Astrocyte (in vitro differentiated cells and primary cell): ENCODE measurements at regions not wholly inside any gene's neighbourhood (a gene's known extent, or its start where the extent isn't known, plus 50 kb on each side); places are given as distances from the start of the nearest gene placed in this dataset.
A peak's percentile ranks its signal among the peaks of the same experiment; 100 is the strongest.

ENCODE experiments used
- DNase-seq: peaks from one replicate; pipeline ENCODE4 v3.0.0-alpha.2; 2010; ENCODE audit warnings: low read depth
- FAIRE-seq: peaks from 2 replicates; lab custom pipeline; 2011; peaks lifted over from hg19 to GRCh38; lab: Jason Lieb, UNC
- H2AFZ ChIP-seq: 2 replicates; pipeline ENCODE4 v1.6.0; 2012; ENCODE audit warnings: low read depth, low read length, inconsistent platforms
- H3K27ac ChIP-seq: 2 replicates; pipeline ENCODE4 v1.5.1; 2011; ENCODE audit warnings: low read depth, low read length, inconsistent platforms
- H3K27me3 ChIP-seq: 2 replicates; pipeline ENCODE4 v1.6.0; 2011; ENCODE audit warnings: low read length, inconsistent platforms; ENCODE audit not compliant: insufficient read depth
- H3K36me3 ChIP-seq: 2 replicates; pipeline ENCODE4 v1.5.1; 2011; ENCODE audit warnings: low read length, inconsistent platforms; ENCODE audit not compliant: insufficient read depth
- H3K4me1 ChIP-seq: 2 replicates; pipeline ENCODE4 v1.5.1; 2011; ENCODE audit warnings: low read length, inconsistent platforms; ENCODE audit not compliant: insufficient read depth
- H3K4me2 ChIP-seq: 2 replicates; pipeline ENCODE4 v1.6.0; 2012; ENCODE audit warnings: low read length, inconsistent platforms
- H3K4me3 ChIP-seq: 2 replicates; pipeline ENCODE4 v1.5.1; 2011; ENCODE audit warnings: low read depth, mild to moderate bottlenecking, low read length, inconsistent platforms; ENCODE audit not compliant: insufficient read depth
- H3K79me2 ChIP-seq: 2 replicates; pipeline ENCODE4 v1.6.0; 2012; ENCODE audit warnings: mild to moderate bottlenecking, low read length, inconsistent platforms; ENCODE audit not compliant: insufficient read depth
- H3K9ac ChIP-seq: 2 replicates; pipeline ENCODE4 v1.6.0; 2012; ENCODE audit warnings: mild to moderate bottlenecking, low read length, inconsistent platforms
- H3K9me3 ChIP-seq: 2 replicates; pipeline ENCODE4 v1.5.1; 2012; ENCODE audit warnings: low read depth, mild to moderate bottlenecking, low read length, inconsistent platforms; ENCODE audit not compliant: insufficient read depth
- H4K20me1 ChIP-seq: 2 replicates; pipeline ENCODE4 v1.6.0; 2012; ENCODE audit warnings: low read length, inconsistent platforms; ENCODE audit not compliant: insufficient read depth
- H3K27ac Mint-ChIP-seq: one replicate; pipeline ENCODE4 v1.8.0; 2021; ENCODE audit warnings: mild to moderate bottlenecking, mixed read lengths; ENCODE audit not compliant: unreplicated experiment
- H3K27me3 Mint-ChIP-seq: one replicate; pipeline ENCODE4 v1.8.0; 2021; ENCODE audit warnings: low read depth, mixed read lengths; ENCODE audit not compliant: unreplicated experiment
- H3K36me3 Mint-ChIP-seq: one replicate; pipeline ENCODE4 v1.8.0; 2021; ENCODE audit warnings: low read depth, mixed read lengths; ENCODE audit not compliant: unreplicated experiment
- H3K4me1 Mint-ChIP-seq: one replicate; pipeline ENCODE4 v1.8.0; 2021; ENCODE audit warnings: low read depth, mixed read lengths; ENCODE audit not compliant: unreplicated experiment
- H3K4me3 Mint-ChIP-seq: one replicate; pipeline ENCODE4 v1.8.0; 2021; ENCODE audit warnings: mild to moderate bottlenecking, moderate library complexity, mixed read lengths; ENCODE audit not compliant: unreplicated experiment
- H3K9me3 Mint-ChIP-seq: one replicate; pipeline ENCODE4 v1.8.0; 2021; ENCODE audit warnings: mild to moderate bottlenecking, mixed read lengths; ENCODE audit not compliant: unreplicated experiment
- EZH2 ChIP-seq: IDR thresholded peaks from 2 replicates; pipeline ENCODE4 v1.6.1; 2012; ENCODE audit warnings: mild to moderate bottlenecking, low read length, inconsistent platforms; ENCODE audit not compliant: insufficient read depth
- TF ChIP-seq, protein P1 (sequence below): IDR thresholded peaks from 2 replicates; pipeline ENCODE4 v1.5.1; 2011; ENCODE audit warnings: low read depth, mild to moderate bottlenecking, inconsistent platforms, low read length, moderate library complexity; ENCODE audit not compliant: insufficient read depth

DNA sequence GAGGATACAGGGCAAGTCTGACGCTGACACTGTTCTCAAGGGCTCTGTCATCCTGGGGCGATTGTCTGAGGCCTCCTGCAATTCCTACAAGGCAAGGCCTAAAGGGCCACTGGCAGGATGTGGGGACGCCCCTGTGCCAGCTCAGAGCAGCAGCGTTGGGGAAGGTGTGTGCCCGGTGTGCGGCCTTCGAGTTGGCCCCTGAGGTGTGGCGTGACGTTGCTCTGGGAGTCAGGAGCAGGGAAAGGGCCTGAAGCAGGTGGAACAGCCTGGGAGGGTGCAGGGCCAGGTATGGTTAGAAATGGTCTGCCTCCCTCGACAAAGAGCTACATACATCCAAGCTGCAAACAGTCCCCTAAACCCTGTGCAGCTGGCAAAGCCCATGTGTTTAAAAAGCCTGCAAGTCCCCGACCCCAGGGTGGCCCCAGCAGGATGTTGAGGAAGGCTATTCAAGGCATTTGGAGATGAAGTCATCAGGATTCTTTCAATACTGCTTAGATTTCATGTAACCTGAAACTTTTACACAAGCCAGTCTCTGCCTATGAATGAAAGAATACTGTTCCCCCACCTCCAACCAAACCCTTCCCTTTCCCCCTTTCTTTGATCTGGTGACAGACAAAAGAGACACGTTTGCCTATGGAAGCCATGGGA is 142.5 kb upstream of the TNS3 start:
- peak overlapping the region; percentile 39 for H2AFZ ChIP-seq
- no peaks in the 10 kb centered on the region for H3K36me3 ChIP-seq
- H3K27me3 ChIP-seq: no peaks in the 10 kb centered on the region
- peaks cover 17% of the 10 kb centered on the region for H3K4me1 ChIP-seq
- H3K27ac ChIP-seq: peak overlapping the region; percentile 49
- no peak overlapping the region for H3K4me3 ChIP-seq
- peaks cover 3% of the 10 kb centered on the region for H3K27me3 Mint-ChIP-seq
- H3K4me3 Mint-ChIP-seq: peak overlapping the region; percentile 17
- H3K9me3 Mint-ChIP-seq: no peaks in the 10 kb centered on the region
- H3K27ac Mint-ChIP-seq: peak overlapping the region; percentile 73
- H3K9ac ChIP-seq: peak overlapping the region; percentile 28
- no peaks in the 10 kb centered on the region for H3K79me2 ChIP-seq
- peak overlapping the region; percentile 73 for H3K4me2 ChIP-seq
- H4K20me1 ChIP-seq: no peaks in the 10 kb centered on the region
- peaks cover 14% of the 10 kb centered on the region for H3K4me1 Mint-ChIP-seq
- H3K36me3 Mint-ChIP-seq: peaks cover 1% of the 10 kb centered on the region
- DNase-seq (peak; percentile 90), FAIRE-seq (no peak)
- TF ChIP-seq, protein P1, sequence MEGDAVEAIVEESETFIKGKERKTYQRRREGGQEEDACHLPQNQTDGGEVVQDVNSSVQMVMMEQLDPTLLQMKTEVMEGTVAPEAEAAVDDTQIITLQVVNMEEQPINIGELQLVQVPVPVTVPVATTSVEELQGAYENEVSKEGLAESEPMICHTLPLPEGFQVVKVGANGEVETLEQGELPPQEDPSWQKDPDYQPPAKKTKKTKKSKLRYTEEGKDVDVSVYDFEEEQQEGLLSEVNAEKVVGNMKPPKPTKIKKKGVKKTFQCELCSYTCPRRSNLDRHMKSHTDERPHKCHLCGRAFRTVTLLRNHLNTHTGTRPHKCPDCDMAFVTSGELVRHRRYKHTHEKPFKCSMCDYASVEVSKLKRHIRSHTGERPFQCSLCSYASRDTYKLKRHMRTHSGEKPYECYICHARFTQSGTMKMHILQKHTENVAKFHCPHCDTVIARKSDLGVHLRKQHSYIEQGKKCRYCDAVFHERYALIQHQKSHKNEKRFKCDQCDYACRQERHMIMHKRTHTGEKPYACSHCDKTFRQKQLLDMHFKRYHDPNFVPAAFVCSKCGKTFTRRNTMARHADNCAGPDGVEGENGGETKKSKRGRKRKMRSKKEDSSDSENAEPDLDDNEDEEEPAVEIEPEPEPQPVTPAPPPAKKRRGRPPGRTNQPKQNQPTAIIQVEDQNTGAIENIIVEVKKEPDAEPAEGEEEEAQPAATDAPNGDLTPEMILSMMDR: no peak
- no peak for TF ChIP-seq EZH2
- no peaks in the 10 kb centered on the region for H3K9me3 ChIP-seq

DNA sequence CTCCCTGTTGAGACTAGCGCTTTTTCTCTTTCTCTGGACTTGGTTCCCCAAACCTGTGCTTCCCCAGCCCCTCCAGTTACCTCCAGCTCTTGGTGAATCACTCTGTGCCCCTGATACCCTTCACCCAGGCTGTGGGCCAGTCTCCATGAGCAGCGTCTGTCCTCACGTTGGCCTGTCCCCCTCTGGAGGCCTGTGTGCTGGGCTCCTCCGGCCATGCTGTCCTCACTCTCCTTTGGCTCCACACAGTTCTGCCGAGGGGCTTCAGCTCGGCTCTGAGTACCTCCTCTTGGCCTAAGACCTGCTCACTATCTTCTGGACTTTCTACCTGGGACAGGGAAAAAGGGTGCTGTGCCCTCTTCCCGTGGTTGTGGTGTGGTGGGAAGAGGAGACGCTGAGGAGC is 140.2 kb upstream of the TNS3 start:
- no peak overlapping the region for H3K9ac ChIP-seq
- H3K36me3 ChIP-seq: no peaks in the 10 kb centered on the region
- no peaks in the 10 kb centered on the region for H4K20me1 ChIP-seq
- H3K27me3 ChIP-seq: no peaks in the 10 kb centered on the region
- no peak overlapping the region for H3K4me3 ChIP-seq
- no peak overlapping the region for H3K27ac ChIP-seq
- Mint-ChIP-seq H3K4me3 (no peak overlapping the region), H3K9me3 (no peaks in the 10 kb centered on the region), H3K36me3 (no peaks in the 10 kb centered on the region), H3K4me1 (peaks cover 14% of the 10 kb centered on the region), H3K27ac (no peak overlapping the region), H3K27me3 (peaks cover 3% of the 10 kb centered on the region)
- H3K4me2 ChIP-seq: no peak overlapping the region
- H3K79me2 ChIP-seq: no peaks in the 10 kb centered on the region
- H2AFZ ChIP-seq: no peak overlapping the region
- FAIRE-seq: no peak
- no peak for DNase-seq
- H3K4me1 ChIP-seq: peaks cover 17% of the 10 kb centered on the region
- no peaks in the 10 kb centered on the region for H3K9me3 ChIP-seq
- TF ChIP-seq, protein P1: no peak
- no peak for TF ChIP-seq EZH2

DNA sequence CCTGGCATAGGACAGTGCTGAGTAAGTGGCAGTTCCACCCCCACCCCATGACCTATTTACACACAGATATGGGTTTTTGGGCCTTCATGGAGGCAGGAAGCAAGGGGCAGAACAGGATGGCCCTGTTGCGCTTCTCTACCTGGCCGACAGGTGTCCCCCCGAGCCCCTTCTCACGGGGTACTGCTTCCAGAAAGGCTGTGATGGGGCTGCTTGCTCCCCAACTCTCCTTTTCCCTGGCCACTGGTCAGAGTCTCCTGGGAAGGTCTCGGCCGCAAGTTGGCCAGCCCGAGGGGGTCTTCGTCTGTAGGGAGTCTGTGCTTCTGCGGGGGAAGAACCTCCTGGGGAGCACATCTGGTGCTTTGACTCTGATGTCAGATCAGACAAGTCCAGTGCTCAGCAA is 139.8 kb upstream of the TNS3 start:
- no peak overlapping the region for H3K27ac Mint-ChIP-seq

More for the DNA sequence above, 139.8 kb upstream of the TNS3 start:
- Histone ChIP-seq H3K27ac (no peak overlapping the region), H3K36me3 (no peaks in the 10 kb centered on the region), H3K9ac (no peak overlapping the region), H3K4me3 (no peak overlapping the region), H3K4me1 (peaks cover 17% of the 10 kb centered on the region), H3K9me3 (no peaks in the 10 kb centered on the region), H3K27me3 (no peaks in the 10 kb centered on the region), H3K79me2 (no peaks in the 10 kb centered on the region), H3K4me2 (no peak overlapping the region), H2AFZ (no peak overlapping the region), H4K20me1 (no peaks in the 10 kb centered on the region)
- TF ChIP-seq EZH2: no peak
- TF ChIP-seq, protein P1: no peak
- Mint-ChIP-seq H3K4me3 (no peak overlapping the region), H3K9me3 (no peaks in the 10 kb centered on the region), H3K4me1 (peaks cover 14% of the 10 kb centered on the region), H3K27me3 (peaks cover 3% of the 10 kb centered on the region), H3K36me3 (no peaks in the 10 kb centered on the region)
- no peak for FAIRE-seq
- DNase-seq: no peak
